ENCODE measurements at regions not wholly inside any gene's neighbourhood (a gene's known extent, or its start where the extent isn't known, plus 50 kb on each side); places are given as distances from the start of the nearest gene placed in this dataset.

- TF ChIP-seq, protein P1, sequence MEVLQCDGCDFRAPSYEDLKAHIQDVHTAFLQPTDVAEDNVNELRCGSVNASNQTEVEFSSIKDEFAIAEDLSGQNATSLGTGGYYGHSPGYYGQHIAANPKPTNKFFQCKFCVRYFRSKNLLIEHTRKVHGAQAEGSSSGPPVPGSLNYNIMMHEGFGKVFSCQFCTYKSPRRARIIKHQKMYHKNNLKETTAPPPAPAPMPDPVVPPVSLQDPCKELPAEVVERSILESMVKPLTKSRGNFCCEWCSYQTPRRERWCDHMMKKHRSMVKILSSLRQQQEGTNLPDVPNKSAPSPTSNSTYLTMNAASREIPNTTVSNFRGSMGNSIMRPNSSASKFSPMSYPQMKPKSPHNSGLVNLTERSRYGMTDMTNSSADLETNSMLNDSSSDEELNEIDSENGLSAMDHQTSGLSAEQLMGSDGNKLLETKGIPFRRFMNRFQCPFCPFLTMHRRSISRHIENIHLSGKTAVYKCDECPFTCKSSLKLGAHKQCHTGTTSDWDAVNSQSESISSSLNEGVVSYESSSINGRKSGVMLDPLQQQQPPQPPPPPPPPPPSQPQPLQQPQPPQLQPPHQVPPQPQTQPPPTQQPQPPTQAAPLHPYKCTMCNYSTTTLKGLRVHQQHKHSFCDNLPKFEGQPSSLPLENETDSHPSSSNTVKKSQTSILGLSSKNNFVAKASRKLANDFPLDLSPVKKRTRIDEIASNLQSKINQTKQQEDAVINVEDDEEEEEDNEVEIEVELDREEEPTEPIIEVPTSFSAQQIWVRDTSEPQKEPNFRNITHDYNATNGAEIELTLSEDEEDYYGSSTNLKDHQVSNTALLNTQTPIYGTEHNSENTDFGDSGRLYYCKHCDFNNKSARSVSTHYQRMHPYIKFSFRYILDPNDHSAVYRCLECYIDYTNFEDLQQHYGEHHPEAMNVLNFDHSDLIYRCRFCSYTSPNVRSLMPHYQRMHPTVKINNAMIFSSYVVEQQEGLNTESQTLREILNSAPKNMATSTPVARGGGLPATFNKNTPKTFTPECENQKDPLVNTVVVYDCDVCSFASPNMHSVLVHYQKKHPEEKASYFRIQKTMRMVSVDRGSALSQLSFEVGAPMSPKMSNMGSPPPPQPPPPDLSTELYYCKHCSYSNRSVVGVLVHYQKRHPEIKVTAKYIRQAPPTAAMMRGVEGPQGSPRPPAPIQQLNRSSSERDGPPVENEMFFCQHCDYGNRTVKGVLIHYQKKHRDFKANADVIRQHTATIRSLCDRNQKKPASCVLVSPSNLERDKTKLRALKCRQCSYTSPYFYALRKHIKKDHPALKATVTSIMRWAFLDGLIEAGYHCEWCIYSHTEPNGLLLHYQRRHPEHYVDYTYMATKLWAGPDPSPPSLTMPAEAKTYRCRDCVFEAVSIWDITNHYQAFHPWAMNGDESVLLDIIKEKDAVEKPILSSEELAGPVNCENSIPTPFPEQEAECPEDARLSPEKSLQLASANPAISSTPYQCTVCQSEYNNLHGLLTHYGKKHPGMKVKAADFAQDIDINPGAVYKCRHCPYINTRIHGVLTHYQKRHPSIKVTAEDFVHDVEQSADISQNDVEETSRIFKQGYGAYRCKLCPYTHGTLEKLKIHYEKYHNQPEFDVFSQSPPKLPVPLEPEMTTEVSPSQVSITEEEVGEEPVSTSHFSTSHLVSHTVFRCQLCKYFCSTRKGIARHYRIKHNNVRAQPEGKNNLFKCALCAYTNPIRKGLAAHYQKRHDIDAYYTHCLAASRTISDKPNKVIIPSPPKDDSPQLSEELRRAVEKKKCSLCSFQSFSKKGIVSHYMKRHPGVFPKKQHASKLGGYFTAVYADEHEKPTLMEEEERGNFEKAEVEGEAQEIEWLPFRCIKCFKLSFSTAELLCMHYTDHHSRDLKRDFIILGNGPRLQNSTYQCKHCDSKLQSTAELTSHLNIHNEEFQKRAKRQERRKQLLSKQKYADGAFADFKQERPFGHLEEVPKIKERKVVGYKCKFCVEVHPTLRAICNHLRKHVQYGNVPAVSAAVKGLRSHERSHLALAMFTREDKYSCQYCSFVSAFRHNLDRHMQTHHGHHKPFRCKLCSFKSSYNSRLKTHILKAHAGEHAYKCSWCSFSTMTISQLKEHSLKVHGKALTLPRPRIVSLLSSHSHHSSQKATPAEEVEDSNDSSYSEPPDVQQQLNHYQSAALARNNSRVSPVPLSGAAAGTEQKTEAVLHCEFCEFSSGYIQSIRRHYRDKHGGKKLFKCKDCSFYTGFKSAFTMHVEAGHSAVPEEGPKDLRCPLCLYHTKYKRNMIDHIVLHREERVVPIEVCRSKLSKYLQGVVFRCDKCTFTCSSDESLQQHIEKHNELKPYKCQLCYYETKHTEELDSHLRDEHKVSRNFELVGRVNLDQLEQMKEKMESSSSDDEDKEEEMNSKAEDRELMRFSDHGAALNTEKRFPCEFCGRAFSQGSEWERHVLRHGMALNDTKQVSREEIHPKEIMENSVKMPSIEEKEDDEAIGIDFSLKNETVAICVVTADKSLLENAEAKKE (CRISPR knock-in tag; IDR thresholded peaks at IDR 0.05): no peak
- TF ChIP-seq ETS1 (IDR thresholded peaks at IDR 0.05): no peak
- TF ChIP-seq, protein P2, sequence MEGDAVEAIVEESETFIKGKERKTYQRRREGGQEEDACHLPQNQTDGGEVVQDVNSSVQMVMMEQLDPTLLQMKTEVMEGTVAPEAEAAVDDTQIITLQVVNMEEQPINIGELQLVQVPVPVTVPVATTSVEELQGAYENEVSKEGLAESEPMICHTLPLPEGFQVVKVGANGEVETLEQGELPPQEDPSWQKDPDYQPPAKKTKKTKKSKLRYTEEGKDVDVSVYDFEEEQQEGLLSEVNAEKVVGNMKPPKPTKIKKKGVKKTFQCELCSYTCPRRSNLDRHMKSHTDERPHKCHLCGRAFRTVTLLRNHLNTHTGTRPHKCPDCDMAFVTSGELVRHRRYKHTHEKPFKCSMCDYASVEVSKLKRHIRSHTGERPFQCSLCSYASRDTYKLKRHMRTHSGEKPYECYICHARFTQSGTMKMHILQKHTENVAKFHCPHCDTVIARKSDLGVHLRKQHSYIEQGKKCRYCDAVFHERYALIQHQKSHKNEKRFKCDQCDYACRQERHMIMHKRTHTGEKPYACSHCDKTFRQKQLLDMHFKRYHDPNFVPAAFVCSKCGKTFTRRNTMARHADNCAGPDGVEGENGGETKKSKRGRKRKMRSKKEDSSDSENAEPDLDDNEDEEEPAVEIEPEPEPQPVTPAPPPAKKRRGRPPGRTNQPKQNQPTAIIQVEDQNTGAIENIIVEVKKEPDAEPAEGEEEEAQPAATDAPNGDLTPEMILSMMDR (conservative IDR thresholded peaks at IDR 0.05; ENCODE audit: low read depth in 2 of 2): no peak
- TF ChIP-seq EZH2phosphoT487 (IDR thresholded peaks at IDR 0.05; ENCODE audit: unreplicated experiment): no peak
- no peak for TF ChIP-seq ZNF114 (CRISPR knock-in tag; IDR thresholded peaks at IDR 0.05)
- no peak for TF ChIP-seq NANOG (IDR thresholded peaks at IDR 0.05; ENCODE audit: borderline replicate concordance)
- no peak for TF ChIP-seq CREB1 (CRISPR knock-in tag; IDR thresholded peaks at IDR 0.05; ENCODE audit: low read depth)
Observed at GRCh38 chr6:170062915-170063241, 228.0 kb downstream of the DLL1 start (continued).

All from GM23338 (cell line).